Activated CD4-positive, alpha-beta T cell treated with anti-CD3 and anti-CD28 coated beads for 24 hours (primary cell): ENCODE measurements at regions not wholly inside any gene's neighbourhood (a gene's known extent, or its start where the extent isn't known, plus 50 kb on each side); places are given as distances from the start of the nearest gene placed in this dataset.
"Not testable (repeated sequence)": the region's sequence is repeated elsewhere in the genome, so short reads cannot be mapped to it uniquely, and the experiment has no call there.

Experiments used
- DNase-seq, 2 donors: peaks; one replicate each; pipeline ENCODE4 v3.0.0-alpha.2; 2020; ENCODE audit warnings: low read depth in 2 of 2

GRCh38 chr6:130557481-130558112 lies 191.8 kb downstream of the TMEM200A start:
- no peak for DNase-seq

GRCh38 chr6:130558131-130558530 lies 192.3 kb downstream of the TMEM200A start:
- DNase-seq = no peak

GRCh38 chr6:130559166-130559565 lies 193.3 kb downstream of the TMEM200A start:
- DNase-seq = no peak

GRCh38 chr6:130560231-130560630 lies 194.4 kb downstream of the TMEM200A start:
- no peak for DNase-seq

GRCh38 chr6:130561159-130561558 lies 195.3 kb downstream of the TMEM200A start:
- DNase-seq = not testable (repeated sequence)

- DNase-seq = no peak
Observed at GRCh38 chr6:130565696-130566095, 199.9 kb downstream of the TMEM200A start.

GRCh38 chr6:130574146-130574545 lies 208.3 kb downstream of the TMEM200A start:
- DNase-seq = no peak

- no peak for DNase-seq
Observed at GRCh38 chr6:130575557-130575956, 209.7 kb downstream of the TMEM200A start.

GRCh38 chr6:130575971-130576370 lies 210.2 kb downstream of the TMEM200A start:
- peak; percentile 18 to 27 for DNase-seq

GRCh38 chr6:130577178-130577919 lies 211.5 kb downstream of the TMEM200A start:
- no peak for DNase-seq

- no peak for DNase-seq
Observed at GRCh38 chr6:130578713-130579112, 212.9 kb downstream of the TMEM200A start.

- no peak for DNase-seq
Observed at GRCh38 chr6:130583268-130583667, 217.5 kb downstream of the TMEM200A start.

GRCh38 chr6:130585587-130585986 lies 219.8 kb downstream of the TMEM200A start:
- no peak for DNase-seq

GRCh38 chr6:130587778-130588520 lies 222.1 kb downstream of the TMEM200A start:
- DNase-seq = no peak

- no peak for DNase-seq
Observed at GRCh38 chr6:130593200-130593599, 227.4 kb downstream of the TMEM200A start.

GRCh38 chr6:130593948-130594347 lies 228.1 kb downstream of the TMEM200A start:
- no peak for DNase-seq

GRCh38 chr6:130598021-130598989 lies 228.9 kb upstream of the SMLR1 start:
- DNase-seq = no peak

GRCh38 chr6:130600880-130601341 lies 226.3 kb upstream of the SMLR1 start:
- no peak for DNase-seq

- peak in 1 of 2 donors; percentile 12 for DNase-seq
Observed at GRCh38 chr6:130602151-130602770, 224.9 kb upstream of the SMLR1 start.

- DNase-seq = no peak
Observed at GRCh38 chr6:130603391-130603790, 223.8 kb upstream of the SMLR1 start.

- DNase-seq = no peak
Observed at GRCh38 chr6:130604841-130605399, 222.3 kb upstream of the SMLR1 start.
